K562 (cell line): ENCODE measurements at regions not wholly inside any gene's neighbourhood (a gene's known extent, or its start where the extent isn't known, plus 50 kb on each side); places are given as distances from the start of the nearest gene placed in this dataset.

Experiments used
- DEAF1 ChIP-seq: fragments of 450-650 bp; formaldehyde crosslinking; IDR thresholded peaks from 2 replicates; pipeline ENCODE4 v1.4.0; 2020; ENCODE audit warnings: mild to moderate bottlenecking, moderate library complexity
- FOSL1 ChIP-seq: fragments of 200-800 bp; sonication (Bioruptor generic); conservative IDR thresholded peaks from 2 replicates; pipeline ENCODE4 v1.6.1; 2016; ENCODE audit warnings: missing genetic modification characterization, missing compliant biosample characterization
- FOXM1 ChIP-seq, 2 experiments: fragments of 450-650 bp in 1 of 2; sonication (generic) in 1 of 2; formaldehyde crosslinking in 1 of 2; IDR thresholded peaks; 2 replicates each; pipeline versions ENCODE4 v1.6.1 to v1.9.0; 2017 to 2022; ENCODE audit warnings: low read depth in 2 of 2, mild to moderate bottlenecking in 2 of 2, missing genetic modification reagents in 1 of 2, moderate library complexity in 1 of 2
- JUND ChIP-seq, 2 experiments: IDR thresholded peaks; 2 replicates in 1 of 2; 3 replicates in 1 of 2; pipeline ENCODE4 v1.6.1; 2011; ENCODE audit warnings: borderline replicate concordance in 2 of 2, low read depth in 2 of 2, low read length in 2 of 2, improper control_type of control experiment in 1 of 2, missing biosample characterization in 1 of 2, missing genetic modification characterization in 1 of 2, missing genetic modification reagents in 1 of 2
- LEF1 ChIP-seq: fragments of 450-650 bp; IDR thresholded peaks from 2 replicates; pipeline ENCODE4 v1.6.1; 2016; ENCODE audit warnings: mild to moderate bottlenecking
- RAD21 ChIP-seq, 2 experiments: fragments of 250-450 bp in 1 of 2; fragments of 450-650 bp in 1 of 2; sonication (Bioruptor Pico) in 1 of 2; formaldehyde crosslinking in 1 of 2; IDR thresholded peaks in 1 of 2; conservative IDR thresholded peaks in 1 of 2; 2 replicates each; pipeline versions ENCODE4 v1.4.0 to v1.8.0; 2020 to 2022; ENCODE audit warnings: mild to moderate bottlenecking in 2 of 2, moderate library complexity in 1 of 2
- REST ChIP-seq, 2 experiments: fragments of 450-650 bp; formaldehyde crosslinking in 1 of 2; IDR thresholded peaks; 2 replicates each; pipeline versions ENCODE4 v1.4.0 to v1.6.1; 2014 to 2020; ENCODE audit warnings: mild to moderate bottlenecking in 2 of 2, borderline replicate concordance in 1 of 2, low read depth in 1 of 2
- RFX1 ChIP-seq: fragments of 450-650 bp; IDR thresholded peaks from 2 replicates; pipeline ENCODE4 v1.6.1; 2016; ENCODE audit warnings: mild to moderate bottlenecking, moderate library complexity
- SMC3 ChIP-seq: conservative IDR thresholded peaks from 2 replicates; pipeline ENCODE4 v1.6.1; 2011; ENCODE audit warnings: low read depth, low read length, improper control_type of control experiment; ENCODE audit not compliant: insufficient read depth
- ZNF79 ChIP-seq: fragments of 250-450 bp; sonication (Bioruptor Pico); IDR thresholded peaks from 2 replicates; pipeline ENCODE4 v1.4.0; 2020; ENCODE audit warnings: low read depth, mild to moderate bottlenecking, moderate library complexity

- TF ChIP-seq REST (IDR thresholded peaks at IDR 0.05; ENCODE audit: borderline replicate concordance) = peak; percentile 78
- TF ChIP-seq REST (CRISPR knock-in tag; IDR thresholded peaks at IDR 0.05; ENCODE audit: low read depth) = no peak
- peak; percentile 82 for TF ChIP-seq SMC3
- no peak for TF ChIP-seq FOXM1 (IDR thresholded peaks at IDR 0.05; ENCODE audit: low read depth)
- TF ChIP-seq FOXM1 (CRISPR knock-in tag; IDR thresholded peaks at IDR 0.05; ENCODE audit: low read depth) = no peak
- no peak for TF ChIP-seq LEF1
- TF ChIP-seq RAD21 (CRISPR knock-in tag; conservative IDR thresholded peaks at IDR 0.05 in 1 of 2, IDR thresholded peaks at IDR 0.05 in 1 of 2) = peak; percentile 75 to 86
- peak; percentile 48 for TF ChIP-seq DEAF1 (CRISPR knock-in tag)
- peak; percentile 16; the same call in 1 of the 2 replicates for TF ChIP-seq JUND (IDR thresholded peaks at IDR 0.05; ENCODE audit: borderline replicate concordance, low read depth, low read length)
- no peak; the same call in 2 of the 3 replicates for TF ChIP-seq JUND (tag; IDR thresholded peaks at IDR 0.05; ENCODE audit: borderline replicate concordance, low read depth, low read length)
- TF ChIP-seq RFX1 = no peak
- no peak for TF ChIP-seq ZNF79 (CRISPR knock-in tag)
- no peak for TF ChIP-seq FOSL1 (tag)
Measured at GRCh38 chr17:56715613-56716357, 117.9 kb downstream of the C17orf67 start (continued).
